GM21723 (cell line): ENCODE measurements at regions not wholly inside any gene's neighbourhood (a gene's known extent, or its start where the extent isn't known, plus 50 kb on each side); places are given as distances from the start of the nearest gene placed in this dataset.
"Not testable (repeated sequence)": the region's sequence is repeated elsewhere in the genome, so short reads cannot be mapped to it uniquely, and the experiment has no call there.

Experiments
- ATAC-seq: cut with Tn5 transposase; IDR thresholded peaks from one replicate; pipeline ENCODE4 v1.9.1; 2021; ENCODE audit warnings: mild to moderate bottlenecking, moderate library complexity; ENCODE audit not compliant: unreplicated experiment

GRCh38 chr7:136138991-136139390 lies 161.8 kb upstream of the MTPN start:
- no peak for ATAC-seq

- ATAC-seq: no peak
These were observed 159.8 kb upstream of the MTPN start for GRCh38 chr7:136136906-136137454.

GRCh38 chr7:136134503-136134902 lies 157.3 kb upstream of the MTPN start:
- ATAC-seq: no peak

GRCh38 chr7:136133551-136133950 lies 156.4 kb upstream of the MTPN start:
- no peak for ATAC-seq

GRCh38 chr7:136131304-136131630 lies 154.1 kb upstream of the MTPN start:
- ATAC-seq: no peak

- no peak for ATAC-seq
These were observed 153.5 kb upstream of the MTPN start for GRCh38 chr7:136130511-136131303.

- ATAC-seq: no peak
These were observed 150.9 kb upstream of the MTPN start for GRCh38 chr7:136128050-136128449.

GRCh38 chr7:136123352-136123751 lies 146.2 kb upstream of the MTPN start:
- ATAC-seq: no peak

GRCh38 chr7:136122026-136122425 lies 144.9 kb upstream of the MTPN start:
- no peak for ATAC-seq

GRCh38 chr7:136117539-136117938 lies 140.4 kb upstream of the MTPN start:
- no peak for ATAC-seq

- no peak for ATAC-seq
These were observed 139.0 kb upstream of the MTPN start for GRCh38 chr7:136116186-136116585.

- ATAC-seq: peak; percentile 99
These were observed 138.0 kb upstream of the MTPN start for GRCh38 chr7:136114966-136115762.

GRCh38 chr7:136114467-136114866 lies 137.3 kb upstream of the MTPN start:
- peak; percentile 8 for ATAC-seq

GRCh38 chr7:136109037-136109436 lies 131.9 kb upstream of the MTPN start:
- not testable (repeated sequence) for ATAC-seq

GRCh38 chr7:136105191-136105590 lies 128.0 kb upstream of the MTPN start:
- ATAC-seq: no peak

- no peak for ATAC-seq
These were observed 127.1 kb upstream of the MTPN start for GRCh38 chr7:136104269-136104603.

GRCh38 chr7:136103545-136104268 lies 126.5 kb upstream of the MTPN start:
- ATAC-seq: no peak

GRCh38 chr7:136102881-136103280 lies 125.7 kb upstream of the MTPN start:
- no peak for ATAC-seq

GRCh38 chr7:136092714-136093113 lies 115.6 kb upstream of the MTPN start:
- ATAC-seq: not testable (repeated sequence)

- ATAC-seq: no peak
These were observed 110.7 kb upstream of the MTPN start for GRCh38 chr7:136087881-136088280.

GRCh38 chr7:136086712-136087111 lies 109.6 kb upstream of the MTPN start:
- ATAC-seq: no peak
